22Rv1 (cell line): ENCODE measurements at regions not wholly inside any gene's neighbourhood (a gene's known extent, or its start where the extent isn't known, plus 50 kb on each side); places are given as distances from the start of the nearest gene placed in this dataset.

Experiments used
- H3K27ac ChIP-seq: fragments of 450-650 bp; 2 replicates; pipeline ENCODE4 v1.5.1; 2017
- CTCF ChIP-seq: fragments of 450-650 bp; IDR thresholded peaks from 2 replicates; pipeline ENCODE4 v1.5.1; 2017; ENCODE audit warnings: mild to moderate bottlenecking
- ZFX ChIP-seq: fragments of 450-650 bp; IDR thresholded peaks from 2 replicates; pipeline ENCODE4 v1.6.1; 2017; ENCODE audit warnings: antibody characterized with exemption, borderline replicate concordance

DNA sequence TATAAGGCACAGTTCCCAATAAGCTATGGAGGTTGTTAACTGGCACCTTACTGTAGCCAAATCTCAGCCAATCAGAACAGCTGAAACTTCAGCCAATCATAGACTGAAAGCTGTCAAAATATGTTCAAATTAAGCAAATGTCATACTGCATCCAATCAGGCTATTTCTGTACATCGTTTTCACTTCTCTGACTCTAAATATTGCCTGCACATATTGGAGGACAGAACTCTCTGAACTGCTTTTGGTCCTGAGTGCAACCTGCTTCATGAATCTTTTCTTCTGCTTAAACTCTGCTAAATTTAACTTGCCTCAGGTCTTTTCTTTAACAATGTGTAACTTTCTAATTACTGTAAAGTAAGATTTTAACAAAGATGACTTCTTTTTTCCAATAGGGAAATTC lies 1198.9 kb upstream of the PCDH7 start:
- H3K27ac ChIP-seq = no peak overlapping the region
- no peak for TF ChIP-seq CTCF
- TF ChIP-seq ZFX = no peak

DNA sequence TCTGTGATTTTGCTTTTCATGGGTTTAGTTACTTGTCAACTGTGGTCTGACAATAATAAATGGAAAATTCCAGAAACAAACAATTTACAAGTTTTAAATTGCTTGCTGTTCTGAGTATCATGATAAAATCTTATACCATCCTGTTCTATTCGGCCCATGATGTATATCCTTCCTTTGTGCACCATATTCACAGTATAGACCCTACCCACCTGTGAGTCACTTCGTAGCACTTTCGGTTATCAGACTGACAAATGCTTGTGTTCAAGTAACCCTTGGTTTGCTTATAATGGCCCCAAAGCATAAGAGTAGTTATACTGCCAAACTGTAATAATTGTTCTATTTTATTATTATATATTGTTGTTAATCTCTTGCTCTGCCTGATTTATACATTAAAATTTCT lies 1183.4 kb upstream of the PCDH7 start:
- no peak overlapping the region for H3K27ac ChIP-seq
- TF ChIP-seq CTCF (no peak), ZFX (no peak)

- TF ChIP-seq ZFX = no peak
- TF ChIP-seq CTCF = no peak
These were observed 1181.1 kb upstream of the PCDH7 start for GRCh38 chr4:29538889-29539646.

GRCh38 chr4:29540439-29541102 lies 1179.6 kb upstream of the PCDH7 start:
- H3K27ac ChIP-seq = no peak overlapping the region
- TF ChIP-seq ZFX (no peak), CTCF (no peak)

More at GRCh38 chr4:29538889-29539646, 1181.1 kb upstream of the PCDH7 start:
- H3K27ac ChIP-seq = no peak overlapping the region

DNA sequence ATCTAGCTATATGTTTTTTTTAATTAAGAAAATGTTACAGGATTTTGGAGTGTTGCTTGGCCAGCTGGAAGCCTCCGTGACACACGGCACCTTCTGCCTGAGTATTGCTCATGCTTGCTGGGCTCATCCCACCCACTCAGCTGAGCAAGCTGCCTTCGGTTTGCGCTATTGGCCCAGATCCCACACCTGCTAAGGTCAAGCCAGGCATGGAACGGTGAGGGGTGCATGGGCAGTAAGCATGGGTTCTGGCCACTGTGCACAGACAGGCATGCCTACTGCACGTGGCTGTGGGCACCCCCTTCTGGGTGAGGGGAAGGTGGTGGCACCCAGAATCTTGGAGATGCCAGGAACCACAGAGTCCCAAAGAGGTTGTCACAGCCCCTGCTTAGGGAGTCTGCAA lies 1178.4 kb upstream of the PCDH7 start:
- H3K27ac ChIP-seq = no peak overlapping the region
- TF ChIP-seq ZFX = no peak
- TF ChIP-seq CTCF = no peak

DNA sequence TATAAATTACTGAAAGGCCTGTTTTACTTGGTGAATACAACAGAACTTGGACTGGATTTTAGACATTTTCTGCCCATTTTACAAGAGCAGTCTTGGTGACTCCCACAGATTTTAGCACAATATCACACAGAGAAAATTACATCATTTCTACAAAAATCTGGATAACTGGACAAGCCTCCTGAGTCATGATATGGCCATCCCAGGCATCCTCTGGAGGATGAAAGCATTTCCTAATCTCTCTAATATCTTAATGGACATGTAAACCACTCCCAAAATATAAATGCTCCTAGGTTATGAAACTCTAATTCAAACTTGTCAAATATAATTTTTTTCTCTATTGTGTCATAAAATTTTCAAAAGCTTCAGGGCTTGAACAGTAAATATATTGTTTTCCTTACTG lies 1170.8 kb upstream of the PCDH7 start:
- H3K27ac ChIP-seq = no peak overlapping the region
- no peak for TF ChIP-seq ZFX
- no peak for TF ChIP-seq CTCF

- TF ChIP-seq ZFX = no peak
- no peak for TF ChIP-seq CTCF
- H3K27ac ChIP-seq = no peak overlapping the region
These were observed 1168.3 kb upstream of the PCDH7 start for GRCh38 chr4:29551821-29552220.
